GM19099 (cell line): ENCODE measurements at regions not wholly inside any gene's neighbourhood (a gene's known extent, or its start where the extent isn't known, plus 50 kb on each side); places are given as distances from the start of the nearest gene placed in this dataset.

Experiments used
- POLR2A ChIP-seq: IDR thresholded peaks from 3 replicates; pipeline ENCODE4 v1.6.1; 2011; ENCODE audit warnings: low read depth; ENCODE audit not compliant: insufficient read length; ENCODE audit errors: extremely low read depth

DNA sequence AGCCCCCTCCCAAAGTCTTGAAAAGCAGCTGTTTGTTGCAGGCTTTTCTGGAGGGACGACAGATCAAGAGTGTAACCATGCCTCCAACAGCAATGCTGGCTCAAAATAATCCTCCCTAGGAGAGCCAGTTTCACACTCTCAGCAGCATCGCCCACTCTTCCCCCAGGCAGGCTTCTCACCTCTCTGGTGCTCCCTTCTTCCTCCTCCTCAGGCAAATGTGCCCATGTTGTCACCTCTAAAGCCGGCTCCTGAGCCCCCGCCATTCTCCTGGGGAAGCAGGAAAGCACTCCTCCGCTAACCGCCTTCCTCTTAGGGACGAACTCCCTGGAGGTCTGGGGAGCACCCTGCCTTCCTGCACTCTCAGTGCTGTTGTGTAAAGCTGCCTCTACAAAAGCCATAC is 98.9 kb upstream of the SGCG start:
- TF ChIP-seq POLR2A = no peak

DNA sequence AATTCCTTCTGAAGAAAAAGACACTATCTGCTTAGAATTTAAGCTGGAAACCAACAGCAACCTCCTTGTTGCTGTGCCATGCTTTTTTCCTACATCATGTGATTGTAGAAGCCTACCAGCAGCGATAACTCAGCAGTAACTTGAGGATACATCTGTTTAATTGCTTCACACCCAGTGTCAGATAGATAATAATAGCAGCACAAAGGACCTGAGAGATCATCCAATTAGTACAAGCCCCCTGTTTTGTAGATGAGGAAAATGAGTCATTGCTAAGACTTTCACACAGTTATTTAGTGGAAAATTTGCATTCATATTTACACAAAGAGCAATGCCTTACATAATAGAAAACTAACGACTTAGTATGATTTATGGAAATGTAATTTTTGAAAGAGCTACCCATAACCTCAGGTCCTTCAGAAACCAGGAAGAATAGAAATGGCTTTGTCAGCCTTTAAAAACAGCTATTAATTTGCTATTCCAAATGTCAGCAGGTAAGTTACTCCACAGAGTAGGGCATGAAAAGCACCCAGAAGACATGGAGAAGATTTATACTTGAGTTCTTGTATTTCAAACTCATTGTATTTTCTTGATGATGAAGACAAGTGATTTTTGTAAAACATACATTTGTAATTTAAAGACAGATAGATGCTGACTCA is 93.7 kb upstream of the SGCG start:
- no peak for TF ChIP-seq POLR2A

DNA sequence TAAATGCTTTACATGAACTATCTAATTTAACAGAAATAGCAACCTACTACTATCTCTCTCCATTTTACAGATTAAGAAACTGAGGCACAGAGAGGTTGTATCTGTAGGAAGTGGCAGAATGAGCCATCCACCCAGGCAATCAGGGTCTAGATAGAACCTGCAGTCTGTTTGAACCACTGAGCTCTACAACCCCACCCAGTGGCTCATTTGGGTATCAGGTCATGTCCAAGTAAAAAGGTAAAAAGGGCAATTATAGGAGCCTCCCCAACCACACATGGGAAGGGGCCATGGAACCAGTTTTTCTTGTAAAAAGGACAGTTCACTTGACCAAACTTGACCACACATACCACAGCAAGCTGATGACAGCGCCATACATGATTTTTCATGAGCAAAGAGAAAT is 92.9 kb upstream of the SGCG start:
- no peak for TF ChIP-seq POLR2A

DNA sequence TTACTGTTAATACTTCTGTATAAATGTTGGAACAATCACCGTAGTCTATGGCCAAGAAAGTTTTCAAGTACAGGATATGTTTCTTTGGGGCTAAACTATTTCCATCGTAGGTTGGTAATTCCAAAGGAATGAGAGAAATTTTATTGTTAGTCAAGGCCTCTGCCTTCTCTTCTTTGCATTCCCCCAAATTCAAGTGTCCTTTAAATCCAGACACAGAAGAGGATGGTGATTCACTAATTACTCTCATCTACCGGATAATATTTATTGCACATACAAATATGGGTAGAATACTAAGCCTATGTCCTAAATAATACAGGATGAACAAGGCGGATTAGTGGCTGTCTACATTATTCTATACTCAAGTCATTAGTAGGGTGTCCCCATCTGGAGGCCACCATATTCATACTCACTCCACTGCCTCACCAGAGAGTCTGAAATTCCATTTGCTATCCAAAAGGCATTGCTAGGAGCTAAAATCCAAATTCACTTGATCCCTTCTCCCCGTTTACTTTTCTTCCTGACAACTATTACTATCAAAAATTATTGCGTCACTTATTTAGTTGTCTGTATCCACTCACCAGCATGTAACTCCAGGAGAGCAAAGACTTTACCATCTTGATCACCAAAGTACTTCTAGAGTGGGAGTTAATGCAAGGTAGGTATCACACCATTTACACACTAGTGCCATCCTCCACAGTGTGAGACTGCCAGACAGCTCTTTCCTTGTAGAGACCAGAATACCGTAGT is 82.4 kb upstream of the SGCG start:
- TF ChIP-seq POLR2A = no peak

DNA sequence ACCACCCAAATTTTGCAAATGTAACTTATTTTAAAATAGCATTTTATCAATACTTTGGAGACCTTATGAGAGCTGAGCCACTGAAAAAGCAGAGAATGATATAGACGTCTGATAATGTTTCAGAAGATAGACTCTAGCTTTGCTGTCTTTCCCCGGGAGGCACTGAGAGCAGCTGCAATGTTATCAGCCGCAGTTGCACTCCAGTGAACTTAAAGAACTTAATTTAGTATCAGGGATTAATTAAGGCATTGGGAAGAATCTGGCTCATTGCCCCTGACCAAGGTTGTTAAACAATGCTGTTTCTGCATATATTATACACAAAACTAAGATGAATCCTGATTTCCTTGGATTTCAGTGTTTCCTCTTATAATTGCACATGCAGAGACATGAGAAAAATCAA is 75.7 kb upstream of the SGCG start:
- TF ChIP-seq POLR2A = no peak

DNA sequence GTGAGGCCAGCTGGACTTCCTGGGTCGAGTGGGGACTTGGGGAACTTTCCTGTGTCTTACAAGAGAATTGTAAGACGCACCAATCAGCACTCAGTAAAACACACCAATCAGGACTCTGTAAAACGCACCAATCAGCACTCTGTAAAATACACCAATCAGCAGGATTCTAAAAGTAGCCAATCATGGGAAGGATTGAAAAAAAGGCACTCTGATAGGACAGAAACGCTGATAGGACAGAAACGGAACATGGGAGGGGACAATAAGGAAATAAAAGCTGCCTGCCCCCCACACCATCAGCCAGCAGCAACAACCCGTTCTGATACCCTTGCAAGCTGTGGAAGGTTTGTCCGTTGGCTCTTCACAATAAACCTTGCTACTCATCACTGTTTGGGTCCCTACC is 73.1 kb upstream of the SGCG start:
- TF ChIP-seq POLR2A = no peak

DNA sequence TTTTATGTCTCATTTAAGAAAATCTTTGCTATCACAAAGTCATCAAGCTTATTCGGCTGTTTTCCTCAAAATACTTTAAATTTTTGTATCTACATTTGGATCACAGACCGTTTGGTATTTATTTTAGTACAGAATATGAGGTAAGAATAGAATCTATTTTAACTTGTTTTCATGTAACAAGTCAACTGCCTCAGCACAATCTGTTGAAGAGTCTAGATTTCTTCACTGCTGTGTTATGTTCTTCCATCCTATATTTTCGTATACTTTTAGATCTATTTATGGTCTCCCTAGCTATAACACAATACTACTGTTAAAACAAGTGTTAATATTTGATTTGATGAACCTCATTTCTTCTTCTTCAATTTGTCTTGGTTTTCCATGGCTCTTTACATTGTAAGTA is 61.6 kb upstream of the SGCG start:
- no peak for TF ChIP-seq POLR2A

DNA sequence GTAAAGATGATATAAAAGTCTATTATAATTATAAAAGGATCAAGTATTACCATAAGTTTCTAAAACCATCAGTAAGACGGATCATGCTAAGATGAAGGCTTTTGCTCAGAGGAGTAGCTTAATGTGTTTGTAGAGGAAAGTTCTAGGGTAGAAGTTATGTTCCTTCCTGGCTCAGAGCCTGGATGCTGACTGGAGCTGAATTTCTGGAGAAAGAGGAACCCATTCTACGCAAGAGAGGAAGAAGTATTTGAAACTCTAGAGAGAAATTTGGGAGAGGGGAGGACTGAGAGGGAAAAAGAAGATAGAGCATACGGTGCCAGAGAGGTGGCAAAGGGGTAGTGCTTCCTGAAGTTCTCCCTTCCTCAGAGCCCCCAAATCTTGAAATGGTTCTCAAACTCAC is 51.4 kb upstream of the SGCG start:
- TF ChIP-seq POLR2A = no peak
